ENCODE measurements at regions not wholly inside any gene's neighbourhood (a gene's known extent, or its start where the extent isn't known, plus 50 kb on each side); places are given as distances from the start of the nearest gene placed in this dataset.

GRCh38 chr3:154936196-154936595, 143.9 kb upstream of the MME start:
- Histone ChIP-seq H3K36me3 (replicated peaks; ENCODE audit: low read depth, low read length) (no peaks in the 10 kb centered on the region), H3K4me2 (ENCODE audit: low read length) (no peak overlapping the region), H3K9ac (ENCODE audit: low read length) (no peak overlapping the region), H3K79me2 (ENCODE audit: low read length) (no peaks in the 10 kb centered on the region), H4K20me1 (ENCODE audit: insufficient read depth, low read length) (no peaks in the 10 kb centered on the region), H3K27ac (ENCODE audit: low read length) (no peak overlapping the region), H3K4me1 (ENCODE audit: low read length) (no peaks in the 10 kb centered on the region), H3K9me3 (ENCODE audit: insufficient read depth, low read length) (0 out of 2 replicates have a peak, but pooled peaks cover 5% of the 10 kb centered on the region), H3K27me3 (ENCODE audit: low read depth, low read length) (no peaks in the 10 kb centered on the region), H2AFZ (ENCODE audit: low read depth, low read length) (no peak overlapping the region), H3K4me3 (ENCODE audit: low read length) (no peak overlapping the region)
- no peak for TF ChIP-seq EZH2phosphoT487 (IDR thresholded peaks at IDR 0.05; ENCODE audit: low read depth)
- TF ChIP-seq CTCF (IDR thresholded peaks at IDR 0.05; ENCODE audit: low read depth, low read length), result no peak

GRCh38 chr3:154933581-154933980, 146.5 kb upstream of the MME start:
- Histone ChIP-seq H3K27me3 (ENCODE audit: low read depth, low read length) (no peaks in the 10 kb centered on the region), H3K9ac (ENCODE audit: low read length) (no peak overlapping the region), H3K79me2 (ENCODE audit: low read length) (no peaks in the 10 kb centered on the region), H3K4me3 (ENCODE audit: low read length) (no peak overlapping the region), H3K4me2 (ENCODE audit: low read length) (no peak overlapping the region), H3K4me1 (ENCODE audit: low read length) (no peaks in the 10 kb centered on the region), H3K27ac (ENCODE audit: low read length) (no peak overlapping the region), H3K9me3 (ENCODE audit: insufficient read depth, low read length) (no peaks in the 10 kb centered on the region), H4K20me1 (ENCODE audit: insufficient read depth, low read length) (no peaks in the 10 kb centered on the region), H3K36me3 (replicated peaks; ENCODE audit: low read depth, low read length) (no peaks in the 10 kb centered on the region), H2AFZ (ENCODE audit: low read depth, low read length) (no peak overlapping the region; the same call in 1 of the 2 replicates)
- TF ChIP-seq EZH2phosphoT487 (IDR thresholded peaks at IDR 0.05; ENCODE audit: low read depth) (no peak), CTCF (IDR thresholded peaks at IDR 0.05; ENCODE audit: low read depth, low read length) (no peak)

GRCh38 chr3:154932633-154933032, 147.5 kb upstream of the MME start:
- Histone ChIP-seq H3K79me2 (ENCODE audit: low read length) (no peaks in the 10 kb centered on the region), H3K4me3 (ENCODE audit: low read length) (no peak overlapping the region), H3K27ac (ENCODE audit: low read length) (no peak overlapping the region), H3K4me1 (ENCODE audit: low read length) (no peaks in the 10 kb centered on the region), H3K27me3 (ENCODE audit: low read depth, low read length) (no peaks in the 10 kb centered on the region), H3K9me3 (ENCODE audit: insufficient read depth, low read length) (no peaks in the 10 kb centered on the region), H3K9ac (ENCODE audit: low read length) (no peak overlapping the region), H3K36me3 (replicated peaks; ENCODE audit: low read depth, low read length) (no peaks in the 10 kb centered on the region), H3K4me2 (ENCODE audit: low read length) (no peak overlapping the region), H4K20me1 (ENCODE audit: insufficient read depth, low read length) (no peaks in the 10 kb centered on the region), H2AFZ (ENCODE audit: low read depth, low read length) (no peak overlapping the region)
- TF ChIP-seq CTCF (IDR thresholded peaks at IDR 0.05; ENCODE audit: low read depth, low read length) (no peak), EZH2phosphoT487 (IDR thresholded peaks at IDR 0.05; ENCODE audit: low read depth) (no peak)

- no peak overlapping the region for H2AFZ ChIP-seq (ENCODE audit: low read depth, low read length)
Measured at GRCh38 chr3:154931484-154931883, 148.6 kb upstream of the MME start.

More at GRCh38 chr3:154931484-154931883, 148.6 kb upstream of the MME start:
- no peak overlapping the region for H3K27ac ChIP-seq (ENCODE audit: low read length)
- no peaks in the 10 kb centered on the region for H3K27me3 ChIP-seq (ENCODE audit: low read depth, low read length)
- H3K4me2 ChIP-seq (ENCODE audit: low read length), result no peak overlapping the region
- no peak for TF ChIP-seq CTCF (IDR thresholded peaks at IDR 0.05; ENCODE audit: low read depth, low read length)
- no peak for TF ChIP-seq EZH2phosphoT487 (IDR thresholded peaks at IDR 0.05; ENCODE audit: low read depth)
- H3K79me2 ChIP-seq (ENCODE audit: low read length), result no peaks in the 10 kb centered on the region
- H3K4me3 ChIP-seq (ENCODE audit: low read length), result no peak overlapping the region
- H3K9me3 ChIP-seq (ENCODE audit: insufficient read depth, low read length), result no peaks in the 10 kb centered on the region
- H3K9ac ChIP-seq (ENCODE audit: low read length), result no peak overlapping the region
- H4K20me1 ChIP-seq (ENCODE audit: insufficient read depth, low read length), result no peaks in the 10 kb centered on the region
- H3K36me3 ChIP-seq (replicated peaks; ENCODE audit: low read depth, low read length), result no peaks in the 10 kb centered on the region
- no peaks in the 10 kb centered on the region for H3K4me1 ChIP-seq (ENCODE audit: low read length)
